ENCODE measurements at regions not wholly inside any gene's neighbourhood (a gene's known extent, or its start where the extent isn't known, plus 50 kb on each side); places are given as distances from the start of the nearest gene placed in this dataset.

- H3K27me3 Mint-ChIP-seq (ENCODE audit: insufficient read depth, unreplicated experiment): no peaks in the 10 kb centered on the region
- CTCF ChIA-PET: interaction anchor here (0.6 to 1.5 kb wide), 15 partner anchors 11 to 763 kb away, joined by 3 to 10 read pairs (median 4); no protein-coding TSS in a partner anchor
- peak; percentile 76 for DNase-seq (ENCODE audit: unreplicated experiment)
- POLR2A ChIA-PET: interaction anchor here (0.5 to 1.4 kb wide), 7 partner anchors 24 to 766 kb away, joined by 3 to 6 read pairs (median 4); no protein-coding TSS in a partner anchor
- intact Hi-C loops (cut with micrococcal nuclease): loop anchor here (1.0 to 2.0 kb wide), 4 partner anchors 68 to 766 kb away; no protein-coding TSS in a partner anchor
- H3K9me3 Mint-ChIP-seq (ENCODE audit: unreplicated experiment): no peaks in the 10 kb centered on the region
- H3K4me3 Mint-ChIP-seq (ENCODE audit: unreplicated experiment): no peak overlapping the region
- TF ChIP-seq CTCF (IDR thresholded peaks at IDR 0.05; ENCODE audit: unreplicated experiment): peak; percentile 54
- no peak overlapping the region for H3K27ac Mint-ChIP-seq (ENCODE audit: low read depth, unreplicated experiment)
- peaks cover 6% of the 10 kb centered on the region for H3K4me1 Mint-ChIP-seq (ENCODE audit: insufficient read depth, unreplicated experiment)
- no peaks in the 10 kb centered on the region for H3K36me3 Mint-ChIP-seq (ENCODE audit: insufficient read depth, unreplicated experiment)
- BruUV-seq (replicated peaks): no TSS peak
These were observed 69.5 kb upstream of the SULF2 start for GRCh38 chr20:47854687-47855212.

- H3K27ac Mint-ChIP-seq (ENCODE audit: low read depth, unreplicated experiment): peak overlapping the region; percentile 87
These were observed 66.5 kb upstream of the SULF2 start for GRCh38 chr20:47851774-47852173.

GRCh38 chr20:47850146-47850545, 64.9 kb upstream of the SULF2 start:
- no peak for TF ChIP-seq CTCF (IDR thresholded peaks at IDR 0.05; ENCODE audit: unreplicated experiment)
- Mint-ChIP-seq H3K27me3 (ENCODE audit: insufficient read depth, unreplicated experiment) (no peaks in the 10 kb centered on the region), H3K4me1 (ENCODE audit: insufficient read depth, unreplicated experiment) (peaks cover 27% of the 10 kb centered on the region), H3K4me3 (ENCODE audit: unreplicated experiment) (no peak overlapping the region), H3K36me3 (ENCODE audit: insufficient read depth, unreplicated experiment) (no peaks in the 10 kb centered on the region), H3K27ac (ENCODE audit: low read depth, unreplicated experiment) (no peak overlapping the region), H3K9me3 (ENCODE audit: unreplicated experiment) (no peaks in the 10 kb centered on the region)
- no peak for DNase-seq (ENCODE audit: unreplicated experiment)
- BruUV-seq (replicated peaks): no TSS peak
- ChIA-PET CTCF (interaction anchor here (0.6 to 1.3 kb wide), 4 partner anchors 42 to 503 kb away, joined by 3 to 5 read pairs (median 4); no protein-coding TSS in a partner anchor), POLR2A (interaction anchor here (0.6 to 0.9 kb wide), 5 partner anchors 15 to 62 kb away, joined by 3 to 4 read pairs (median 3); no protein-coding TSS in a partner anchor)
- intact Hi-C loops (cut with micrococcal nuclease): no loop called here

More at GRCh38 chr20:47851774-47852173, 66.5 kb upstream of the SULF2 start:
- DNase-seq (ENCODE audit: unreplicated experiment): no peak
- no TSS peak for BruUV-seq (replicated peaks)
- H3K27me3 Mint-ChIP-seq (ENCODE audit: insufficient read depth, unreplicated experiment): no peaks in the 10 kb centered on the region
- no peak for TF ChIP-seq CTCF (IDR thresholded peaks at IDR 0.05; ENCODE audit: unreplicated experiment)
- POLR2A ChIA-PET: interaction anchor here (1.2 kb wide), 1 partner anchor 65 kb away, joined by 4 read pairs; no protein-coding TSS in a partner anchor
- CTCF ChIA-PET: interaction anchor here (1.7 to 2.3 kb wide), 2 partner anchors 444 to 769 kb away, joined by 6 to 8 read pairs; no protein-coding TSS in a partner anchor
- H3K4me1 Mint-ChIP-seq (ENCODE audit: insufficient read depth, unreplicated experiment): peaks cover 14% of the 10 kb centered on the region
- H3K36me3 Mint-ChIP-seq (ENCODE audit: insufficient read depth, unreplicated experiment): no peaks in the 10 kb centered on the region
- intact Hi-C loops (cut with micrococcal nuclease): no loop called here
- no peaks in the 10 kb centered on the region for H3K9me3 Mint-ChIP-seq (ENCODE audit: unreplicated experiment)
- H3K4me3 Mint-ChIP-seq (ENCODE audit: unreplicated experiment): no peak overlapping the region

GRCh38 chr20:47849596-47849995, 64.3 kb upstream of the SULF2 start:
- Mint-ChIP-seq H3K9me3 (ENCODE audit: unreplicated experiment) (no peaks in the 10 kb centered on the region), H3K4me1 (ENCODE audit: insufficient read depth, unreplicated experiment) (peaks cover 30% of the 10 kb centered on the region), H3K36me3 (ENCODE audit: insufficient read depth, unreplicated experiment) (no peaks in the 10 kb centered on the region), H3K4me3 (ENCODE audit: unreplicated experiment) (no peak overlapping the region), H3K27me3 (ENCODE audit: insufficient read depth, unreplicated experiment) (no peaks in the 10 kb centered on the region), H3K27ac (ENCODE audit: low read depth, unreplicated experiment) (no peak overlapping the region)
- intact Hi-C loops (cut with micrococcal nuclease): no loop called here
- POLR2A ChIA-PET: interaction anchor here (0.6 to 0.9 kb wide), 6 partner anchors 16 to 86 kb away, joined by 3 to 4 read pairs (median 3); no protein-coding TSS in a partner anchor
- BruUV-seq (replicated peaks): no TSS peak
- CTCF ChIA-PET: interaction anchor here (1.3 kb wide), 1 partner anchor 66 kb away, joined by 5 read pairs; no protein-coding TSS in a partner anchor
- no peak for DNase-seq (ENCODE audit: unreplicated experiment)
- no peak for TF ChIP-seq CTCF (IDR thresholded peaks at IDR 0.05; ENCODE audit: unreplicated experiment)

All from MCF 10A (cell line).